ENCODE measurements at regions not wholly inside any gene's neighbourhood (a gene's known extent, or its start where the extent isn't known, plus 50 kb on each side); places are given as distances from the start of the nearest gene placed in this dataset.

GRCh38 chr1:193588311-193589082, 402.1 kb upstream of the B3GALT2 start:
- Histone ChIP-seq H3K36me3 (ENCODE audit: control insufficient read depth in 2 of 3, insufficient read depth in 3 of 3, low read length in 3 of 3) (no peaks in the 10 kb centered on the region), H3K9me3 (ENCODE audit: control insufficient read depth in 2 of 3, insufficient read depth in 1 of 3, low read length in 3 of 3) (no peaks in the 10 kb centered on the region), H3K4me1 (ENCODE audit: control insufficient read depth in 2 of 3, insufficient read depth in 2 of 3, low read depth in 1 of 3, low read length in 3 of 3) (no peaks in the 10 kb centered on the region), H3K4me3 (ENCODE audit: low read length in 3 of 3) (no peak overlapping the region), H3K27ac (ENCODE audit: low read depth in 2 of 2, low read length in 2 of 2) (no peak overlapping the region), H3K27me3 (ENCODE audit: control insufficient read depth, insufficient read depth, low read length) (no peaks in the 10 kb centered on the region), H3K9ac (ENCODE audit: low read length in 3 of 3) (no peak overlapping the region)
- TF ChIP-seq, protein P1, sequence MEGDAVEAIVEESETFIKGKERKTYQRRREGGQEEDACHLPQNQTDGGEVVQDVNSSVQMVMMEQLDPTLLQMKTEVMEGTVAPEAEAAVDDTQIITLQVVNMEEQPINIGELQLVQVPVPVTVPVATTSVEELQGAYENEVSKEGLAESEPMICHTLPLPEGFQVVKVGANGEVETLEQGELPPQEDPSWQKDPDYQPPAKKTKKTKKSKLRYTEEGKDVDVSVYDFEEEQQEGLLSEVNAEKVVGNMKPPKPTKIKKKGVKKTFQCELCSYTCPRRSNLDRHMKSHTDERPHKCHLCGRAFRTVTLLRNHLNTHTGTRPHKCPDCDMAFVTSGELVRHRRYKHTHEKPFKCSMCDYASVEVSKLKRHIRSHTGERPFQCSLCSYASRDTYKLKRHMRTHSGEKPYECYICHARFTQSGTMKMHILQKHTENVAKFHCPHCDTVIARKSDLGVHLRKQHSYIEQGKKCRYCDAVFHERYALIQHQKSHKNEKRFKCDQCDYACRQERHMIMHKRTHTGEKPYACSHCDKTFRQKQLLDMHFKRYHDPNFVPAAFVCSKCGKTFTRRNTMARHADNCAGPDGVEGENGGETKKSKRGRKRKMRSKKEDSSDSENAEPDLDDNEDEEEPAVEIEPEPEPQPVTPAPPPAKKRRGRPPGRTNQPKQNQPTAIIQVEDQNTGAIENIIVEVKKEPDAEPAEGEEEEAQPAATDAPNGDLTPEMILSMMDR (IDR thresholded peaks at IDR 0.05; ENCODE audit: borderline replicate concordance, extremely low read depth, insufficient read depth): no peak
- DNase-seq: peak in 1 of 5 donors; percentile 2
- no peak for FAIRE-seq
- intact Hi-C loops (cut with DNase I): no loop called here

DNA sequence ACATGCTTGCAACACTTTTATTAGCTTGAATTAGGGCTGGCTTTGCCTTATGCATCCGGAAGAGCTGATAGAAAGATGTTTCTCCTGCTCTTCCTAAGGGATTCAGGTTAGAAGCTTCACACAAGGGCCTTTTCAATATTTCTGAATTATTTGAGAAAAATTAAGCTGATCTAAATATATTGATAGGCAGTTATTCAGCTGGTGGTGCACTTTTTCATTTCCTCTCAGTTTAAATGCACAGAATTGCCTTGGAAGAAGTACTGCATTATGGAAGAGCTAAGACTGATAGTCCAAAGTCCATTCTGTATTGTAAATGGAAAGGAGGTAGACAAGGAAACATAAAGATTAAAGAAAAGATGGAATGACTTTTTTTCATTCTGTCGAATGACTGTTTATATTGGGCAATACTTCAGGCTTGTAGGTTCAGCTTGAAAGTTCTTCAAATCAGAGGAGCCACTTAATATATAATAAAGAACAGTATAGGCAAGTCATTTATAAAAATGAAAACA, 398.4 kb upstream of the B3GALT2 start:
- no peak for FAIRE-seq
- TF ChIP-seq, protein P1 (IDR thresholded peaks at IDR 0.05; ENCODE audit: borderline replicate concordance, extremely low read depth, insufficient read depth): no peak
- Histone ChIP-seq H3K9me3 (ENCODE audit: control insufficient read depth in 2 of 3, insufficient read depth in 1 of 3, low read length in 3 of 3) (no peaks in the 10 kb centered on the region), H3K4me1 (ENCODE audit: control insufficient read depth in 2 of 3, insufficient read depth in 2 of 3, low read depth in 1 of 3, low read length in 3 of 3) (no peaks in the 10 kb centered on the region), H3K9ac (ENCODE audit: low read length in 3 of 3) (no peak overlapping the region), H3K27ac (ENCODE audit: low read depth in 2 of 2, low read length in 2 of 2) (no peak overlapping the region), H3K4me3 (ENCODE audit: low read length in 3 of 3) (no peak overlapping the region), H3K27me3 (ENCODE audit: control insufficient read depth, insufficient read depth, low read length) (no peaks in the 10 kb centered on the region), H3K36me3 (ENCODE audit: control insufficient read depth in 2 of 3, insufficient read depth in 3 of 3, low read length in 3 of 3) (no peaks in the 10 kb centered on the region)
- no peak for DNase-seq
- intact Hi-C loops (cut with DNase I): no loop called here

GRCh38 chr1:193581341-193581740, 394.9 kb upstream of the B3GALT2 start:
- intact Hi-C loops (cut with DNase I): no loop called here
- H3K4me1 ChIP-seq (ENCODE audit: control insufficient read depth in 2 of 3, insufficient read depth in 2 of 3, low read depth in 1 of 3, low read length in 3 of 3): no peaks in the 10 kb centered on the region

More at GRCh38 chr1:193581341-193581740, 394.9 kb upstream of the B3GALT2 start:
- H3K9me3 ChIP-seq (ENCODE audit: control insufficient read depth in 2 of 3, insufficient read depth in 1 of 3, low read length in 3 of 3): no peaks in the 10 kb centered on the region
- H3K9ac ChIP-seq (ENCODE audit: low read length in 3 of 3): no peak overlapping the region
- H3K4me3 ChIP-seq (ENCODE audit: low read length in 3 of 3): no peak overlapping the region
- no peak for DNase-seq
- H3K36me3 ChIP-seq (ENCODE audit: control insufficient read depth in 2 of 3, insufficient read depth in 3 of 3, low read length in 3 of 3): no peaks in the 10 kb centered on the region
- H3K27me3 ChIP-seq (ENCODE audit: control insufficient read depth, insufficient read depth, low read length): no peaks in the 10 kb centered on the region
- no peak overlapping the region for H3K27ac ChIP-seq (ENCODE audit: low read depth in 2 of 2, low read length in 2 of 2)
- TF ChIP-seq, protein P1 (IDR thresholded peaks at IDR 0.05; ENCODE audit: borderline replicate concordance, extremely low read depth, insufficient read depth): no peak
- no peak for FAIRE-seq

Data from kidney (tissue), 13 donors.